ENCODE measurements at regions not wholly inside any gene's neighbourhood (a gene's known extent, or its start where the extent isn't known, plus 50 kb on each side); places are given as distances from the start of the nearest gene placed in this dataset.

- WGBS (ENCODE audit: low lambda C conversion rate, missing lambda C conversion rate), result 97% methylated on average over 2 of the region's 2 CpGs
- no peaks in the 10 kb centered on the region for H3K9me3 ChIP-seq (ENCODE audit: low read depth)
- H2AFZ ChIP-seq, result no peak overlapping the region
- H3K9me2 ChIP-seq (replicated peaks; ENCODE audit: insufficient read depth), result no peaks in the 10 kb centered on the region
- TF ChIP-seq EZH2phosphoT487 (IDR thresholded peaks at IDR 0.05; ENCODE audit: low read depth, severe bottlenecking, unreplicated experiment) (no peak), EZH2 (IDR thresholded peaks at IDR 0.05; ENCODE audit: borderline replicate concordance) (no peak), CTCF (IDR thresholded peaks at IDR 0.05; ENCODE audit: poor library complexity) (no peak)
- H4K20me1 ChIP-seq (ENCODE audit: insufficient read depth, poor library complexity, severe bottlenecking), result no peaks in the 10 kb centered on the region
- H3K4me3 ChIP-seq, result no peak overlapping the region
- H3K27ac ChIP-seq, result no peak overlapping the region
- no peaks in the 10 kb centered on the region for H3K79me2 ChIP-seq
- no peak for DNase-seq (ENCODE audit: low spot score)
- H3K4me1 ChIP-seq (ENCODE audit: insufficient read depth), result peaks cover 7% of the 10 kb centered on the region
- no peak overlapping the region for H3K4me2 ChIP-seq
- no peaks in the 10 kb centered on the region for H3K36me3 ChIP-seq (replicated peaks; ENCODE audit: insufficient read depth, low read depth)
- H3K27me3 ChIP-seq, result no peaks in the 10 kb centered on the region
Measured at GRCh38 chr12:93186131-93186530, 191.6 kb upstream of the NUDT4 start.

- Histone ChIP-seq H3K36me3 (replicated peaks; ENCODE audit: insufficient read depth, low read depth) (no peaks in the 10 kb centered on the region), H3K79me2 (no peaks in the 10 kb centered on the region), H3K4me2 (no peak overlapping the region), H4K20me1 (ENCODE audit: insufficient read depth, poor library complexity, severe bottlenecking) (no peaks in the 10 kb centered on the region), H3K4me1 (ENCODE audit: insufficient read depth) (peaks cover 7% of the 10 kb centered on the region), H2AFZ (no peak overlapping the region), H3K9me3 (ENCODE audit: low read depth) (no peaks in the 10 kb centered on the region), H3K27ac (no peak overlapping the region), H3K27me3 (no peaks in the 10 kb centered on the region), H3K9me2 (replicated peaks; ENCODE audit: insufficient read depth) (no peaks in the 10 kb centered on the region), H3K4me3 (no peak overlapping the region)
- 66% methylated on average over 2 of the region's 2 CpGs for WGBS (ENCODE audit: low lambda C conversion rate, missing lambda C conversion rate)
- no peak for TF ChIP-seq EZH2phosphoT487 (IDR thresholded peaks at IDR 0.05; ENCODE audit: low read depth, severe bottlenecking, unreplicated experiment)
- no peak for TF ChIP-seq EZH2 (IDR thresholded peaks at IDR 0.05; ENCODE audit: borderline replicate concordance)
- no peak for TF ChIP-seq CTCF (IDR thresholded peaks at IDR 0.05; ENCODE audit: poor library complexity)
- DNase-seq (ENCODE audit: low spot score), result no peak
Measured at GRCh38 chr12:93186621-93187020, 191.1 kb upstream of the NUDT4 start.

- TF ChIP-seq EZH2 (IDR thresholded peaks at IDR 0.05; ENCODE audit: borderline replicate concordance), result no peak
- no peak for TF ChIP-seq EZH2phosphoT487 (IDR thresholded peaks at IDR 0.05; ENCODE audit: low read depth, severe bottlenecking, unreplicated experiment)
- no peak for TF ChIP-seq CTCF (IDR thresholded peaks at IDR 0.05; ENCODE audit: poor library complexity)
- no peaks in the 10 kb centered on the region for H3K79me2 ChIP-seq
- no peaks in the 10 kb centered on the region for H3K9me2 ChIP-seq (replicated peaks; ENCODE audit: insufficient read depth)
- WGBS (ENCODE audit: low lambda C conversion rate, missing lambda C conversion rate), result 72% methylated on average over 2 of the region's 2 CpGs
- H3K27ac ChIP-seq, result no peak overlapping the region
- no peaks in the 10 kb centered on the region for H3K36me3 ChIP-seq (replicated peaks; ENCODE audit: insufficient read depth, low read depth)
- DNase-seq (ENCODE audit: low spot score), result no peak
- H3K27me3 ChIP-seq, result no peaks in the 10 kb centered on the region
- no peaks in the 10 kb centered on the region for H3K4me1 ChIP-seq (ENCODE audit: insufficient read depth)
- H3K9me3 ChIP-seq (ENCODE audit: low read depth), result no peaks in the 10 kb centered on the region
- no peak overlapping the region for H3K4me3 ChIP-seq
- H3K4me2 ChIP-seq, result no peak overlapping the region
- H2AFZ ChIP-seq, result no peak overlapping the region
- no peaks in the 10 kb centered on the region for H4K20me1 ChIP-seq (ENCODE audit: insufficient read depth, poor library complexity, severe bottlenecking)
Measured at GRCh38 chr12:93191423-93191822, 186.3 kb upstream of the NUDT4 start.

GRCh38 chr12:93191956-93192355, 185.8 kb upstream of the NUDT4 start:
- H3K4me3 ChIP-seq, result no peak overlapping the region
- peaks cover 3% of the 10 kb centered on the region for H3K4me1 ChIP-seq (ENCODE audit: insufficient read depth)
- H3K9me3 ChIP-seq (ENCODE audit: low read depth), result no peaks in the 10 kb centered on the region
- TF ChIP-seq EZH2 (IDR thresholded peaks at IDR 0.05; ENCODE audit: borderline replicate concordance) (no peak), CTCF (IDR thresholded peaks at IDR 0.05; ENCODE audit: poor library complexity) (no peak), EZH2phosphoT487 (IDR thresholded peaks at IDR 0.05; ENCODE audit: low read depth, severe bottlenecking, unreplicated experiment) (no peak)
- no peak overlapping the region for H3K27ac ChIP-seq
- 89% methylated on average over 8 of the region's 8 CpGs for WGBS (ENCODE audit: low lambda C conversion rate, missing lambda C conversion rate)
- no peaks in the 10 kb centered on the region for H3K79me2 ChIP-seq
- no peaks in the 10 kb centered on the region for H3K27me3 ChIP-seq
- no peaks in the 10 kb centered on the region for H4K20me1 ChIP-seq (ENCODE audit: insufficient read depth, poor library complexity, severe bottlenecking)
- no peak for DNase-seq (ENCODE audit: low spot score)
- no peak overlapping the region for H2AFZ ChIP-seq
- H3K4me2 ChIP-seq, result no peak overlapping the region
- H3K9me2 ChIP-seq (replicated peaks; ENCODE audit: insufficient read depth), result no peaks in the 10 kb centered on the region
- no peaks in the 10 kb centered on the region for H3K36me3 ChIP-seq (replicated peaks; ENCODE audit: insufficient read depth, low read depth)
